ENCODE measurements at regions not wholly inside any gene's neighbourhood (a gene's known extent, or its start where the extent isn't known, plus 50 kb on each side); places are given as distances from the start of the nearest gene placed in this dataset.

DNA sequence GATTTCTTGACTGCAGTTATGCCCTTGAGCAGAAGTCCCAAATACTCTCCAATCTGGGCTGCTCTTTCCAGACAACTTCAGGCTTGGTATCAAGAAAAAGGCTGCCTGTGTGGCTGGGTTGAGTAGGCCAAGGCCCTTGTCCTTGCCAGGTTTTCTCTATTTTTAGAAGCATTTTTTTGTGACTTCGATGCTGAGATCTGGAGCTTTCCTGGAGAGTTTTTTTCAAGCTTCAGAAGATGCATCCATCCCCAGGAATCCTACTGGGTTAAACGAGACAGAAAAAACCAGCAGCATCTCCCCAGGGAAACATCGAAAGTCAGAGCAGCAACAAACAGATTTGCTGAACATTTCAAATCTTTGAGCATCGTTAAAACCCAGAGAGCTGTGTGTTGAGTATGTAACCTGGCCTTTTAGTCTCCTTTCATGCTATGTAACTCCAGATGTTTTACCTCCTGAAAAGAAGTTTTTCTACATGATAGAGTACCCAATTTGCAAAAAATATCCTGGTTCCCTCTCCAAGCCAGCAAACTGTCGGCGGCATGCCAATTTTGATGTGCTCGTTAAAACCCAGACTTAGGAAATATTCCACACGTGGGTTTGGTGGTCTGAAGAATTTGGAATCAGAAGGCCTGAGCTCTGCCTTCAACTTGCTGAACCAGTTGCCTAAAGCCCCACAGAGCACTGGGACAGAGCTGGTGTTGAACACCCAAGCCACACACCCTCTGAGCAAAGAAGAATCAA lies 98.1 kb upstream of the ALDH1B1 start:
- Histone ChIP-seq H3K27ac (ENCODE audit: low read depth in 1 of 2, low read length in 2 of 2) (no peak overlapping the region), H3K4me3 (replicated peaks in 1 of 3; ENCODE audit: low read depth in 2 of 3, low read length in 3 of 3) (no peak overlapping the region), H3K4me2 (replicated peaks; ENCODE audit: extremely low read depth, low read length, poor library complexity, severe bottlenecking) (no peak overlapping the region), H3K9ac (ENCODE audit: insufficient read depth, low read length, poor library complexity, severe bottlenecking) (no peak overlapping the region), H3K79me2 (ENCODE audit: insufficient read depth, low read length) (no peaks in the 10 kb centered on the region), H3K27me3 (ENCODE audit: control insufficient read depth in 2 of 2, insufficient read depth in 2 of 2, low read length in 2 of 2) (no peaks in the 10 kb centered on the region), H3K4me1 (ENCODE audit: control insufficient read depth in 1 of 2, insufficient read depth in 2 of 2, low read length in 2 of 2) (no peaks in the 10 kb centered on the region), H4K20me1 (ENCODE audit: insufficient read depth, low read length) (no peaks in the 10 kb centered on the region), H3K36me3 (replicated peaks in 1 of 2; ENCODE audit: control insufficient read depth in 1 of 2, insufficient read depth in 2 of 2, low read length in 2 of 2) (no peaks in the 10 kb centered on the region), H2AFZ (ENCODE audit: insufficient read depth, low read depth, low read length, poor library complexity, severe bottlenecking) (no peak overlapping the region), H3K9me3 (replicated peaks in 1 of 2; ENCODE audit: control insufficient read depth in 1 of 2, insufficient read depth in 1 of 2, low read length in 2 of 2) (no peaks in the 10 kb centered on the region)
- TF ChIP-seq, protein P1, sequence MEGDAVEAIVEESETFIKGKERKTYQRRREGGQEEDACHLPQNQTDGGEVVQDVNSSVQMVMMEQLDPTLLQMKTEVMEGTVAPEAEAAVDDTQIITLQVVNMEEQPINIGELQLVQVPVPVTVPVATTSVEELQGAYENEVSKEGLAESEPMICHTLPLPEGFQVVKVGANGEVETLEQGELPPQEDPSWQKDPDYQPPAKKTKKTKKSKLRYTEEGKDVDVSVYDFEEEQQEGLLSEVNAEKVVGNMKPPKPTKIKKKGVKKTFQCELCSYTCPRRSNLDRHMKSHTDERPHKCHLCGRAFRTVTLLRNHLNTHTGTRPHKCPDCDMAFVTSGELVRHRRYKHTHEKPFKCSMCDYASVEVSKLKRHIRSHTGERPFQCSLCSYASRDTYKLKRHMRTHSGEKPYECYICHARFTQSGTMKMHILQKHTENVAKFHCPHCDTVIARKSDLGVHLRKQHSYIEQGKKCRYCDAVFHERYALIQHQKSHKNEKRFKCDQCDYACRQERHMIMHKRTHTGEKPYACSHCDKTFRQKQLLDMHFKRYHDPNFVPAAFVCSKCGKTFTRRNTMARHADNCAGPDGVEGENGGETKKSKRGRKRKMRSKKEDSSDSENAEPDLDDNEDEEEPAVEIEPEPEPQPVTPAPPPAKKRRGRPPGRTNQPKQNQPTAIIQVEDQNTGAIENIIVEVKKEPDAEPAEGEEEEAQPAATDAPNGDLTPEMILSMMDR (IDR thresholded peaks at IDR 0.05): no peak
- no peak for DNase-seq
- peaks cover 0 to 1% (median 0%) of the 10 kb centered on the region in 7 donors for H3K9me3 Mint-ChIP-seq
- WGBS (ENCODE audit: insufficient coverage): 89% methylated on average over 5 of the region's 8 CpGs
- intact Hi-C loops (cut with micrococcal nuclease): no loop called here
- H3K4me1 Mint-ChIP-seq: no peaks in the 10 kb centered on the region
- no peaks in the 10 kb centered on the region for H3K36me3 Mint-ChIP-seq
- H3K4me3 Mint-ChIP-seq: no peak overlapping the region
- H3K27me3 Mint-ChIP-seq (ENCODE audit: low read depth in 3 of 3): peaks cover 2 to 6% (median 3%) of the 10 kb centered on the region in 3 donors
- H3K27ac Mint-ChIP-seq: no peak overlapping the region

DNA sequence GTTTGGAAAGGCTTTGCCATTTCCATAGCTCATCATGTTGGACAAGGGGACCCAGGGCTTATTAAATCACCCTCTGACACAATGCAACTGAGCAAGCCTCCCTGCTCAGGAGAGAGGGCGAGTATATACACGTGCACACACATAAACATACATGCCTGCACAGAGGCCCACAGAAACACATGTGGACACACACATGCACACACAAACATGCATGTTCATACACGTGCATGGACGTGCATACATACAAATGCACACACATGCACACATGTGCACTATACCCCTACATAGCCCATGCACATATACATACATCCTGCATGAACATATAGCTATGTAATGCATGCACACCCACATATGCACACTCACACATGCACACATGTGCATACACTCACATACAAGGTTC lies 99.5 kb upstream of the ALDH1B1 start:
- no peak overlapping the region for H3K4me2 ChIP-seq (replicated peaks; ENCODE audit: extremely low read depth, low read length, poor library complexity, severe bottlenecking)
- TF ChIP-seq, protein P1 (IDR thresholded peaks at IDR 0.05): no peak
- H3K4me3 ChIP-seq (replicated peaks in 1 of 3; ENCODE audit: low read depth in 2 of 3, low read length in 3 of 3): no peak overlapping the region
- no peak overlapping the region for H2AFZ ChIP-seq (ENCODE audit: insufficient read depth, low read depth, low read length, poor library complexity, severe bottlenecking)
- WGBS (ENCODE audit: insufficient coverage): 84% methylated on average over 4 of the region's 4 CpGs
- Mint-ChIP-seq H3K4me1 (no peaks in the 10 kb centered on the region), H3K9me3 (peaks cover 0 to 1% (median 0%) of the 10 kb centered on the region in 7 donors), H3K4me3 (no peak overlapping the region), H3K27me3 (ENCODE audit: low read depth in 3 of 3) (peaks cover 2 to 3% (median 3%) of the 10 kb centered on the region in 3 donors), H3K27ac (no peak overlapping the region), H3K36me3 (no peaks in the 10 kb centered on the region)
- H3K27me3 ChIP-seq (ENCODE audit: control insufficient read depth in 2 of 2, insufficient read depth in 2 of 2, low read length in 2 of 2): no peaks in the 10 kb centered on the region
- no peak for DNase-seq
- no peaks in the 10 kb centered on the region for H3K79me2 ChIP-seq (ENCODE audit: insufficient read depth, low read length)
- H3K36me3 ChIP-seq (replicated peaks in 1 of 2; ENCODE audit: control insufficient read depth in 1 of 2, insufficient read depth in 2 of 2, low read length in 2 of 2): no peaks in the 10 kb centered on the region
- H3K27ac ChIP-seq (ENCODE audit: low read depth in 1 of 2, low read length in 2 of 2): no peak overlapping the region
- no peak overlapping the region for H3K9ac ChIP-seq (ENCODE audit: insufficient read depth, low read length, poor library complexity, severe bottlenecking)
- intact Hi-C loops (cut with micrococcal nuclease): no loop called here
- no peaks in the 10 kb centered on the region for H3K9me3 ChIP-seq (replicated peaks in 1 of 2; ENCODE audit: control insufficient read depth in 1 of 2, insufficient read depth in 1 of 2, low read length in 2 of 2)
- H4K20me1 ChIP-seq (ENCODE audit: insufficient read depth, low read length): no peaks in the 10 kb centered on the region
- H3K4me1 ChIP-seq (ENCODE audit: control insufficient read depth in 1 of 2, insufficient read depth in 2 of 2, low read length in 2 of 2): no peaks in the 10 kb centered on the region

Measured in CD14-positive monocyte (primary cell).